ENCODE measurements at regions not wholly inside any gene's neighbourhood (a gene's known extent, or its start where the extent isn't known, plus 50 kb on each side); places are given as distances from the start of the nearest gene placed in this dataset.
A peak's percentile ranks its signal among the peaks of the same experiment; 100 is the strongest.

GRCh38 chr16:13436641-13437412 is 483.1 kb upstream of the ERCC4 start (continued):
- TF ChIP-seq, protein P1, sequence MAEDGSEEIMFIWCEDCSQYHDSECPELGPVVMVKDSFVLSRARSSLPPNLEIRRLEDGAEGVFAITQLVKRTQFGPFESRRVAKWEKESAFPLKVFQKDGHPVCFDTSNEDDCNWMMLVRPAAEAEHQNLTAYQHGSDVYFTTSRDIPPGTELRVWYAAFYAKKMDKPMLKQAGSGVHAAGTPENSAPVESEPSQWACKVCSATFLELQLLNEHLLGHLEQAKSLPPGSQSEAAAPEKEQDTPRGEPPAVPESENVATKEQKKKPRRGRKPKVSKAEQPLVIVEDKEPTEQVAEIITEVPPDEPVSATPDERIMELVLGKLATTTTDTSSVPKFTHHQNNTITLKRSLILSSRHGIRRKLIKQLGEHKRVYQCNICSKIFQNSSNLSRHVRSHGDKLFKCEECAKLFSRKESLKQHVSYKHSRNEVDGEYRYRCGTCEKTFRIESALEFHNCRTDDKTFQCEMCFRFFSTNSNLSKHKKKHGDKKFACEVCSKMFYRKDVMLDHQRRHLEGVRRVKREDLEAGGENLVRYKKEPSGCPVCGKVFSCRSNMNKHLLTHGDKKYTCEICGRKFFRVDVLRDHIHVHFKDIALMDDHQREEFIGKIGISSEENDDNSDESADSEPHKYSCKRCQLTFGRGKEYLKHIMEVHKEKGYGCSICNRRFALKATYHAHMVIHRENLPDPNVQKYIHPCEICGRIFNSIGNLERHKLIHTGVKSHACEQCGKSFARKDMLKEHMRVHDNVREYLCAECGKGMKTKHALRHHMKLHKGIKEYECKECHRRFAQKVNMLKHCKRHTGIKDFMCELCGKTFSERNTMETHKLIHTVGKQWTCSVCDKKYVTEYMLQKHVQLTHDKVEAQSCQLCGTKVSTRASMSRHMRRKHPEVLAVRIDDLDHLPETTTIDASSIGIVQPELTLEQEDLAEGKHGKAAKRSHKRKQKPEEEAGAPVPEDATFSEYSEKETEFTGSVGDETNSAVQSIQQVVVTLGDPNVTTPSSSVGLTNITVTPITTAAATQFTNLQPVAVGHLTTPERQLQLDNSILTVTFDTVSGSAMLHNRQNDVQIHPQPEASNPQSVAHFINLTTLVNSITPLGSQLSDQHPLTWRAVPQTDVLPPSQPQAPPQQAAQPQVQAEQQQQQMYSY (CRISPR knock-in tag; IDR thresholded peaks at IDR 0.05) = no peak
- TF ChIP-seq SP1 (IDR thresholded peaks at IDR 0.05; ENCODE audit: low read depth, low read length) = no peak
- TF ChIP-seq MEF2B (IDR thresholded peaks at IDR 0.05; ENCODE audit: partially characterized antibody, poor library complexity, severe bottlenecking) = peak; percentile 94

- no TSS peak for BruUV-seq (replicated peaks)
- ChIA-PET POLR2A (interaction anchor here (0.6 to 2.4 kb wide), 6 partner anchors 15 to 254 kb away, joined by 3 to 6 read pairs (median 4); no protein-coding TSS in a partner anchor), RAD21 (ENCODE audit: unreplicated experiment) (interaction anchor here (0.6 to 6.0 kb wide), 13 partner anchors 11 to 538 kb away, joined by 3 to 60 read pairs (median 7); no protein-coding TSS in a partner anchor), CTCF (interaction anchor here (0.9 to 5.3 kb wide), 5 partner anchors 17 to 483 kb away, joined by 3 to 53 read pairs (median 4); partner anchors contain the start of gene ERCC4), SMC1A (ENCODE audit: uncharacterized antibody, unreplicated experiment) (interaction anchor here (0.5 to 9.6 kb wide), 17 partner anchors 10 to 542 kb away, joined by 3 to 105 read pairs (median 8); no protein-coding TSS in a partner anchor)
- H3K4me3 ChIP-seq = no peak overlapping the region
- H3K4me2 ChIP-seq (ENCODE audit: control insufficient read depth, insufficient read depth) = no peak overlapping the region
- DNase-seq (ENCODE audit: low read depth, low spot score) (no peak), ATAC-seq (no peak), FAIRE-seq (no peak)
- no peak overlapping the region; the same call in 1 of the 2 replicates for H2AFZ ChIP-seq (ENCODE audit: control insufficient read depth, low read depth, low read length)
- H3K27me3 ChIP-seq (replicated peaks in 1 of 2; ENCODE audit: control insufficient read depth in 2 of 2, insufficient read depth in 2 of 2, low read length in 1 of 2) = no peaks in the 10 kb centered on the region
- 43% methylated on average over 5 of the region's 5 CpGs for WGBS (ENCODE audit: insufficient coverage, insufficient replicate concordance, low lambda C conversion rate, missing lambda C conversion rate)
- peaks cover 25% of the 10 kb centered on the region for H3K4me1 ChIP-seq (ENCODE audit: control insufficient read depth, insufficient read depth, low read length)
- intact Hi-C loops (cut with micrococcal nuclease; ENCODE audit: unreplicated experiment) = loop anchor here (1.0 kb wide), 1 partner anchor 47 kb away; no protein-coding TSS in a partner anchor
- no peaks in the 10 kb centered on the region for H3K79me2 ChIP-seq (ENCODE audit: control insufficient read depth, insufficient read depth, low read length)
- no peaks in the 10 kb centered on the region for H4K20me1 ChIP-seq (ENCODE audit: control insufficient read depth, insufficient read depth)
- no peaks in the 10 kb centered on the region; the same call in 1 of the 3 replicates for H3K9me3 ChIP-seq (replicated peaks; ENCODE audit: control insufficient read depth, insufficient read depth, low read length)
- H3K36me3 ChIP-seq (ENCODE audit: control insufficient read depth in 2 of 2, insufficient read depth in 2 of 2, low read length in 1 of 2) = no peaks in the 10 kb centered on the region
- no peak overlapping the region for H3K9ac ChIP-seq (ENCODE audit: control insufficient read depth, insufficient read depth, low read length)
- in situ Hi-C loops (cut with MboI) = no loop called here
- H3K27ac ChIP-seq (ENCODE audit: control insufficient read depth, insufficient read depth) = peak overlapping the region; percentile 46; the same call in 1 of the 2 replicates
- TF ChIP-seq TCF12 (IDR thresholded peaks at IDR 0.05; ENCODE audit: low read depth, low read length) = no peak
- TF ChIP-seq, protein P2, sequence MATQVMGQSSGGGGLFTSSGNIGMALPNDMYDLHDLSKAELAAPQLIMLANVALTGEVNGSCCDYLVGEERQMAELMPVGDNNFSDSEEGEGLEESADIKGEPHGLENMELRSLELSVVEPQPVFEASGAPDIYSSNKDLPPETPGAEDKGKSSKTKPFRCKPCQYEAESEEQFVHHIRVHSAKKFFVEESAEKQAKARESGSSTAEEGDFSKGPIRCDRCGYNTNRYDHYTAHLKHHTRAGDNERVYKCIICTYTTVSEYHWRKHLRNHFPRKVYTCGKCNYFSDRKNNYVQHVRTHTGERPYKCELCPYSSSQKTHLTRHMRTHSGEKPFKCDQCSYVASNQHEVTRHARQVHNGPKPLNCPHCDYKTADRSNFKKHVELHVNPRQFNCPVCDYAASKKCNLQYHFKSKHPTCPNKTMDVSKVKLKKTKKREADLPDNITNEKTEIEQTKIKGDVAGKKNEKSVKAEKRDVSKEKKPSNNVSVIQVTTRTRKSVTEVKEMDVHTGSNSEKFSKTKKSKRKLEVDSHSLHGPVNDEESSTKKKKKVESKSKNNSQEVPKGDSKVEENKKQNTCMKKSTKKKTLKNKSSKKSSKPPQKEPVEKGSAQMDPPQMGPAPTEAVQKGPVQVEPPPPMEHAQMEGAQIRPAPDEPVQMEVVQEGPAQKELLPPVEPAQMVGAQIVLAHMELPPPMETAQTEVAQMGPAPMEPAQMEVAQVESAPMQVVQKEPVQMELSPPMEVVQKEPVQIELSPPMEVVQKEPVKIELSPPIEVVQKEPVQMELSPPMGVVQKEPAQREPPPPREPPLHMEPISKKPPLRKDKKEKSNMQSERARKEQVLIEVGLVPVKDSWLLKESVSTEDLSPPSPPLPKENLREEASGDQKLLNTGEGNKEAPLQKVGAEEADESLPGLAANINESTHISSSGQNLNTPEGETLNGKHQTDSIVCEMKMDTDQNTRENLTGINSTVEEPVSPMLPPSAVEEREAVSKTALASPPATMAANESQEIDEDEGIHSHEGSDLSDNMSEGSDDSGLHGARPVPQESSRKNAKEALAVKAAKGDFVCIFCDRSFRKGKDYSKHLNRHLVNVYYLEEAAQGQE (IDR thresholded peaks at IDR 0.05; ENCODE audit: low read depth, low read length) = no peak
- no peak for TF ChIP-seq IKZF2 (IDR thresholded peaks at IDR 0.05)
- no peak for TF ChIP-seq GABPA (IDR thresholded peaks at IDR 0.05; ENCODE audit: low read depth)
- TF ChIP-seq NFYB (IDR thresholded peaks at IDR 0.05; ENCODE audit: insufficient read depth, low read depth, low read length) = no peak
- TF ChIP-seq E2F4 (IDR thresholded peaks at IDR 0.05; ENCODE audit: low read depth, low read length) = no peak
- TF ChIP-seq, protein P3, sequence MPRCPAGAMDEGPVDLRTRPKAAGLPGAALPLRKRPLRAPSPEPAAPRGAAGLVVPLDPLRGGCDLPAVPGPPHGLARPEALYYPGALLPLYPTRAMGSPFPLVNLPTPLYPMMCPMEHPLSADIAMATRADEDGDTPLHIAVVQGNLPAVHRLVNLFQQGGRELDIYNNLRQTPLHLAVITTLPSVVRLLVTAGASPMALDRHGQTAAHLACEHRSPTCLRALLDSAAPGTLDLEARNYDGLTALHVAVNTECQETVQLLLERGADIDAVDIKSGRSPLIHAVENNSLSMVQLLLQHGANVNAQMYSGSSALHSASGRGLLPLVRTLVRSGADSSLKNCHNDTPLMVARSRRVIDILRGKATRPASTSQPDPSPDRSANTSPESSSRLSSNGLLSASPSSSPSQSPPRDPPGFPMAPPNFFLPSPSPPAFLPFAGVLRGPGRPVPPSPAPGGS (IDR thresholded peaks at IDR 0.05; ENCODE audit: borderline replicate concordance, insufficient read depth, low read depth, low read length, poor library complexity, severe bottlenecking) = no peak
Measured at GRCh38 chr16:13437413-13437795, 482.6 kb upstream of the ERCC4 start.
